Type B pancreatic cell (in vitro differentiated cells): ENCODE measurements at regions not wholly inside any gene's neighbourhood (a gene's known extent, or its start where the extent isn't known, plus 50 kb on each side); places are given as distances from the start of the nearest gene placed in this dataset.

Source experiments
- DNase-seq: peaks from one replicate; pipeline ENCODE4 v3.0.0; 2021; ENCODE audit warnings: mixed read lengths; ENCODE audit not compliant: unreplicated experiment; ENCODE audit errors: extremely low spot score
- H3K27ac Mint-ChIP-seq: 2 replicates; pipeline ENCODE4 v1.8.0; 2021; ENCODE audit warnings: mild to moderate bottlenecking, mixed read lengths
- H3K27me3 Mint-ChIP-seq: 2 replicates; pipeline ENCODE4 v1.8.0; 2021; ENCODE audit warnings: mixed read lengths
- H3K36me3 Mint-ChIP-seq: 2 replicates; pipeline ENCODE4 v1.8.0; 2021; ENCODE audit warnings: mixed read lengths
- H3K4me1 Mint-ChIP-seq: one replicate; pipeline ENCODE4 v1.8.0; 2021; ENCODE audit warnings: mixed read lengths; ENCODE audit not compliant: unreplicated experiment
- H3K4me3 Mint-ChIP-seq: 2 replicates; pipeline ENCODE4 v1.8.0; 2021; ENCODE audit warnings: mild to moderate bottlenecking, mixed read lengths
- H3K9me3 Mint-ChIP-seq: 2 replicates; pipeline ENCODE4 v1.8.0; 2021; ENCODE audit warnings: mixed read lengths
- TF ChIP-seq, protein P1 (sequence below): fragments of 200-600 bp; sonication (generic); conservative IDR thresholded peaks from 2 replicates; pipeline ENCODE4 v1.5.0; 2021; ENCODE audit warnings: antibody characterized with exemption, mild to moderate bottlenecking

DNA sequence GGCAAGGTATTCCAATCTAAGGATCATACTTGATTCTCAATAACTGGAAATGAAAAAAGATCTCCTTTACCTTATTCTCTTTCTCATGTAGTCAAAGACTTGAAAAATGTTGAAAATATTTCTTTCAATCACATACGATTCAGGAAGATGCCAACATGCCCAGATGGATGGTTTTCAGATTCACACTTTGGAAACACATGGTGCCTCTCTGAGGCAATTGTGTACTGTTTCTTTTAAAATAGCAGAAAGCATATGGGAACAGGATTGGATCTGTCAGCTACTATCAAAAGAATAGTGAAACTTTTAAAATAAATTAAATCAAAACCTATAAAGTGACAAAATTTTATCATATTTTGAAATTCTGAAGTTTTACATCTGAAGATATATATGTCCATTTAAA lies 222.4 kb downstream of the SPRY2 start:
- Mint-ChIP-seq H3K9me3 (no peaks in the 10 kb centered on the region), H3K4me1 (peaks cover 5% of the 10 kb centered on the region), H3K36me3 (no peaks in the 10 kb centered on the region), H3K27ac (no peak overlapping the region), H3K27me3 (no peaks in the 10 kb centered on the region), H3K4me3 (no peak overlapping the region)
- no peak for DNase-seq
- TF ChIP-seq, protein P1, sequence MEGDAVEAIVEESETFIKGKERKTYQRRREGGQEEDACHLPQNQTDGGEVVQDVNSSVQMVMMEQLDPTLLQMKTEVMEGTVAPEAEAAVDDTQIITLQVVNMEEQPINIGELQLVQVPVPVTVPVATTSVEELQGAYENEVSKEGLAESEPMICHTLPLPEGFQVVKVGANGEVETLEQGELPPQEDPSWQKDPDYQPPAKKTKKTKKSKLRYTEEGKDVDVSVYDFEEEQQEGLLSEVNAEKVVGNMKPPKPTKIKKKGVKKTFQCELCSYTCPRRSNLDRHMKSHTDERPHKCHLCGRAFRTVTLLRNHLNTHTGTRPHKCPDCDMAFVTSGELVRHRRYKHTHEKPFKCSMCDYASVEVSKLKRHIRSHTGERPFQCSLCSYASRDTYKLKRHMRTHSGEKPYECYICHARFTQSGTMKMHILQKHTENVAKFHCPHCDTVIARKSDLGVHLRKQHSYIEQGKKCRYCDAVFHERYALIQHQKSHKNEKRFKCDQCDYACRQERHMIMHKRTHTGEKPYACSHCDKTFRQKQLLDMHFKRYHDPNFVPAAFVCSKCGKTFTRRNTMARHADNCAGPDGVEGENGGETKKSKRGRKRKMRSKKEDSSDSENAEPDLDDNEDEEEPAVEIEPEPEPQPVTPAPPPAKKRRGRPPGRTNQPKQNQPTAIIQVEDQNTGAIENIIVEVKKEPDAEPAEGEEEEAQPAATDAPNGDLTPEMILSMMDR = no peak

DNA sequence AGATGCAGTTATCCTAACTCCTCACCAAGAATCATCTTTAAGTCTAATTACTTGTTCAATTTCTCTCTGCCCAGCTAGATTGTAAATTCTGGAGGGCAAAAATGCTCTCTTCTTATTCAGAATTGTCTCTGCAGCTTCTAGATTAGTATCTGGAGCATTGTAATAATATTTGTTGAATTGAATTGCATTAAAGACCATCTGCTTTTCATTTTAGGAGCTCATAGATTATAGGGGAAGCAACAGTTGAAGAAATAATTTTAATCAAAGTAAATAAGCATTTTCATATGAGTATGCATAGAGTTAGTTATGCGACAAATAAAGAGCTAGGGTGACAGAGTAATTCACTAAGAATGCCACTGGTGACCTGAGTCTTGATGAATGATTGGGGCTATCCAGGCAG lies 222.8 kb downstream of the SPRY2 start:
- Mint-ChIP-seq H3K27me3 (no peaks in the 10 kb centered on the region), H3K36me3 (no peaks in the 10 kb centered on the region), H3K9me3 (no peaks in the 10 kb centered on the region), H3K4me1 (peaks cover 5% of the 10 kb centered on the region), H3K27ac (no peak overlapping the region), H3K4me3 (no peak overlapping the region)
- TF ChIP-seq, protein P1 = no peak
- DNase-seq = no peak

DNA sequence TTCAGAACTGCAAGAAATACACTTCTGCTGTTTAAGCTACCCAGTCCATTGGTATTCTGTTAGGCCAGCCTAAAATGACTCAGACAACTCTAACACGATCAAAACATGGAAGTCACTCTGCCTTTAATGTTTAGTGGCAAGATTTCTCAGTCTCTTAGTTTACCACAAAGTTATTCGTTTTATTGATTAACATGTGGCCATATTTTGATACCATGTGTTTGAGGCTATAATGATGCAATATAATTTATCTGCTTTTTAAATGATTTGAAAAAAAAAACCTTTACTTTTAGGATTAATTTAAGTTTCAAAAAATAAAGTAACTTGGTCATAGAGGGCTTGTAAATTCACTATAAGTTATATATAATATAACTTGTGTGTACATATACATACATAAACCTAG lies 223.4 kb downstream of the SPRY2 start:
- peaks cover 5% of the 10 kb centered on the region for H3K4me1 Mint-ChIP-seq
- H3K4me3 Mint-ChIP-seq = no peak overlapping the region
- no peaks in the 10 kb centered on the region for H3K27me3 Mint-ChIP-seq
- H3K36me3 Mint-ChIP-seq = no peaks in the 10 kb centered on the region
- no peak for DNase-seq
- TF ChIP-seq, protein P1 = no peak
- no peaks in the 10 kb centered on the region for H3K9me3 Mint-ChIP-seq
- H3K27ac Mint-ChIP-seq = no peak overlapping the region

DNA sequence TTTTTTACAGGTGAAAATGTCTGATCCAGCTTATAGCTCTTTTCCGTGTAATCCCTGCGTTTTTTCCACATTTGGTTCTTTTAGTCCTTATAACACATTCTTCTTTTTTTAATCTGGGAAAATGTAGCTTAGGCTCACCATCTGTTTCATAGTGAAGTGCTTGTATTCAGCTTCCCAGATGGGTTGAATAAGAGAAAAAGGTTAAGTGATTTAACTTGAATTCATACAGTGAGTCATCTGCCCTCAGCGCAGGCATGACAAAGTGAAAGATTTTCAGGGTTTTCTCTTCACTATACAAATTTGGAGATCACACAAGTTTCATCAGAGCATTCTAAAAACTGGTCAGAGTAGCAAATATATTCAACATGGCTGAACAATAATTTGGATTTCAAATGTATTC lies 224.8 kb downstream of the SPRY2 start:
- Mint-ChIP-seq H3K36me3 (no peaks in the 10 kb centered on the region), H3K4me3 (no peak overlapping the region), H3K27ac (no peak overlapping the region), H3K27me3 (no peaks in the 10 kb centered on the region), H3K9me3 (no peaks in the 10 kb centered on the region), H3K4me1 (peaks cover 5% of the 10 kb centered on the region)
- TF ChIP-seq, protein P1 = no peak
- no peak for DNase-seq

DNA sequence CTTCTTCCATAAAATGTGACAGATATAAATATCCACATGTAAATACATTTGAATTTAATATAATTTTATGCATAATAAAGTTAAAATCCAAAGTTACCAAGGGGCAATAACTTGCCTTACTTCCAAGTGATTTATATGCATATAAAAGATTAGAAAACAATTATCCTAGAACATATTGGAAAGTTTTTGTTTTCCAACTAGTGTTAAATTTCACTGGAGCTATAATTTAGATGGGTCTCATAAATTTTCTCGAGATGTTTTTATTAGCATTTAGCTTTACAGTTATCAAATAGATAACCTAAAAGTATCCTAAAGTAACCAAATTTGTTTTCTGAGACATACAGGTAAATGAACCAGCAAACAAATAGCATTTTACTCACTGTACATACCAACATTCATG lies 225.3 kb downstream of the SPRY2 start:
- no peaks in the 10 kb centered on the region for H3K36me3 Mint-ChIP-seq
- no peaks in the 10 kb centered on the region for H3K9me3 Mint-ChIP-seq
- peaks cover 5% of the 10 kb centered on the region for H3K4me1 Mint-ChIP-seq
- H3K27ac Mint-ChIP-seq = no peak overlapping the region
- no peaks in the 10 kb centered on the region for H3K27me3 Mint-ChIP-seq
- TF ChIP-seq, protein P1 = no peak
- no peak overlapping the region for H3K4me3 Mint-ChIP-seq
- DNase-seq = no peak
